K562 (cell line): ENCODE measurements at regions not wholly inside any gene's neighbourhood (a gene's known extent, or its start where the extent isn't known, plus 50 kb on each side); places are given as distances from the start of the nearest gene placed in this dataset.

Experiments
- ATAC-seq: fragments of 200-7000 bp; cut with Tn5 transposase; 3 replicates; pipeline ENCODE4 v1.9.1; 2020; ENCODE audit warnings: moderate library complexity
- BruUV-seq: library from RNA; stranded (reverse); fragments of 400-500 nt; replicated peaks from 2 replicates; lab custom pipeline; 2021; lab: Mats Ljungman, UMichigan
- CTCF ChIA-PET: fragments of 300-600 bp; formaldehyde crosslinking; extraction: SDS; loops from one replicate; lab custom pipeline; 2021; ENCODE audit warnings: low intra/inter-chr PET ratio; lab: Yijun Ruan, JAX
- POLR2A ChIA-PET: fragments of 300-600, 350-650 bp; sonication (Branson Sonifier 250); formaldehyde crosslinking; extraction: SDS; loops from one replicate; lab custom pipeline; 2021; ENCODE audit warnings: antibody characterized with exemption, inconsistent platforms; lab: Yijun Ruan, JAX
- DNase-seq, 4 experiments: peaks; one replicate each; pipeline versions ENCODE4 v3.0.0 to v3.0.0-alpha.2; 2011 to 2018; ENCODE audit warnings: low spot score in 3 of 4, mixed read lengths in 3 of 4; ENCODE audit errors: extremely low read depth in 1 of 4
- FAIRE-seq: peaks from 2 replicates; lab custom pipeline; 2011; peaks lifted over from hg19 to GRCh38; lab: Jason Lieb, UNC
- H2AFZ ChIP-seq: 2 replicates; pipeline ENCODE4 v1.6.0; 2011; ENCODE audit warnings: low read depth, low read length, control low read depth, inconsistent platforms
- H3K27ac ChIP-seq: fragments of 200-600 bp; 3 replicates; pipeline ENCODE4 v1.8.0; 2011; ENCODE audit warnings: low read depth, mild to moderate bottlenecking, control low read depth, inconsistent platforms, low read length, moderate library complexity, mixed read lengths; ENCODE audit errors: extremely low read depth
- H3K27me3 ChIP-seq, 2 experiments: fragments of 300-600 bp in 1 of 2; 2 replicates in 1 of 2; 3 replicates in 1 of 2; pipeline versions ENCODE4 v1.6.0 to v1.8.0; 2011; ENCODE audit warnings: inconsistent platforms in 2 of 2, low read length in 2 of 2, mild to moderate bottlenecking in 1 of 2, mixed read lengths in 1 of 2, moderate library complexity in 1 of 2; ENCODE audit not compliant: control insufficient read depth in 2 of 2, insufficient read depth in 2 of 2
- H3K36me3 ChIP-seq: fragments of 300-600 bp; 3 replicates; pipeline ENCODE4 v1.8.0; 2011; ENCODE audit warnings: mild to moderate bottlenecking, low read length, inconsistent platforms; ENCODE audit not compliant: control insufficient read depth, insufficient read depth
- H3K4me1 ChIP-seq, 2 experiments: fragments of 200-600 bp in 1 of 2; replicated peaks in 1 of 2; 2 replicates in 1 of 2; 3 replicates in 1 of 2; pipeline versions ENCODE4 v1.5.1 to v1.8.0; 2011; ENCODE audit warnings: inconsistent platforms in 2 of 2, low read length in 2 of 2, mild to moderate bottlenecking in 1 of 2, mixed read lengths in 1 of 2, moderate library complexity in 1 of 2; ENCODE audit not compliant: control insufficient read depth in 2 of 2, insufficient read depth in 2 of 2
- H3K4me2 ChIP-seq: 2 replicates; pipeline ENCODE4 v1.6.1; 2011; ENCODE audit warnings: low read length, control low read depth, inconsistent platforms, mixed read lengths; ENCODE audit not compliant: insufficient read depth
- H3K4me3 ChIP-seq: fragments of 200-600 bp; sonication (generic), shearing (Covaris generic); 2 replicates; pipeline ENCODE4 v1.5.1; 2016; ENCODE audit warnings: control low read depth, inconsistent platforms
- H3K79me2 ChIP-seq: fragments of 200-600 bp; 3 replicates; pipeline ENCODE4 v1.8.0; 2011; ENCODE audit warnings: low read length, inconsistent platforms; ENCODE audit not compliant: control insufficient read depth, insufficient read depth
- H3K9ac ChIP-seq, 2 experiments: 2 replicates each; pipeline versions ENCODE4 v1.6.0 to v1.6.1; 2011; ENCODE audit warnings: low read depth in 2 of 2, low read length in 2 of 2, control low read depth in 1 of 2, inconsistent platforms in 1 of 2, mild to moderate bottlenecking in 1 of 2, mixed read lengths in 1 of 2; ENCODE audit not compliant: insufficient read depth in 1 of 2
- H3K9me1 ChIP-seq: one replicate; pipeline ENCODE4 v1.6.0; 2011; ENCODE audit warnings: inconsistent platforms, mild to moderate bottlenecking, low read length, moderate library complexity; ENCODE audit not compliant: control insufficient read depth, insufficient read depth
- H3K9me3 ChIP-seq: replicated peaks from 2 replicates; pipeline ENCODE4 v1.5.1; 2011; ENCODE audit warnings: low read depth, low read length, inconsistent platforms; ENCODE audit not compliant: control insufficient read depth, insufficient read depth
- H4K20me1 ChIP-seq: replicated peaks from 2 replicates; pipeline ENCODE4 v1.6.1; 2011; ENCODE audit warnings: low read length, inconsistent platforms, mixed read lengths; ENCODE audit not compliant: control insufficient read depth, insufficient read depth
- EP400 ChIP-seq: fragments of 450-650 bp; IDR thresholded peaks from 2 replicates; pipeline ENCODE4 v1.6.1; 2017; ENCODE audit warnings: antibody characterized with exemption, mild to moderate bottlenecking, moderate library complexity
- HMGN3 ChIP-seq: IDR thresholded peaks from 2 replicates; pipeline ENCODE4 v1.6.1; 2011; ENCODE audit warnings: borderline replicate concordance, low read depth, mild to moderate bottlenecking, mixed read lengths, low read length; ENCODE audit not compliant: insufficient read length; ENCODE audit errors: extremely low read depth
- HSF4 ChIP-seq: fragments of 250-450 bp; sonication (Bioruptor Pico); IDR thresholded peaks from 2 replicates; pipeline ENCODE4 v2.1.2; 2022; ENCODE audit warnings: mild to moderate bottlenecking, moderate library complexity, borderline replicate concordance
- KDM4B ChIP-seq, 2 experiments: fragments of 450-650 bp in 1 of 2; sonication (generic) in 1 of 2; IDR thresholded peaks; 2 replicates each; pipeline ENCODE4 v1.6.1; 2016 to 2017; ENCODE audit warnings: borderline replicate concordance in 2 of 2, antibody characterized with exemption in 1 of 2, low read depth in 1 of 2, mild to moderate bottlenecking in 1 of 2
- KLF16 ChIP-seq: IDR thresholded peaks from 2 replicates; pipeline ENCODE4 v1.6.1; 2016; ENCODE audit warnings: antibody characterized with exemption
- NFIC ChIP-seq: fragments of 450-650 bp; IDR thresholded peaks from 2 replicates; pipeline ENCODE4 v1.6.1; 2017; ENCODE audit warnings: mild to moderate bottlenecking, inconsistent platforms
- PBX2 ChIP-seq, 2 experiments: IDR thresholded peaks in 1 of 2; conservative IDR thresholded peaks in 1 of 2; 2 replicates each; pipeline ENCODE4 v1.6.1; 2016; ENCODE audit warnings: low read depth in 2 of 2, mild to moderate bottlenecking in 1 of 2, missing compliant biosample characterization in 1 of 2, missing genetic modification characterization in 1 of 2, moderate library complexity in 1 of 2
- PHB2 ChIP-seq: fragments of 450-650 bp; IDR thresholded peaks from 2 replicates; pipeline ENCODE4 v1.6.1; 2017; ENCODE audit warnings: low read depth
- PML ChIP-seq: IDR thresholded peaks from 2 replicates; pipeline ENCODE4 v1.6.1; 2012; ENCODE audit warnings: low read length, inconsistent platforms
- POU5F1 ChIP-seq: fragments of 150-350 bp; IDR thresholded peaks from 2 replicates; pipeline ENCODE4 v1.6.1; 2014; ENCODE audit warnings: borderline replicate concordance, low read length, low read depth, mild to moderate bottlenecking; ENCODE audit not compliant: partially characterized antibody
- SREBF2 ChIP-seq: sonication (generic); formaldehyde crosslinking; IDR thresholded peaks from 2 replicates; pipeline ENCODE4 v1.4.0; 2020; ENCODE audit warnings: mild to moderate bottlenecking, missing genetic modification reagents
- TCFL5 ChIP-seq: fragments of 250-450 bp; sonication (Bioruptor Pico); conservative IDR thresholded peaks from 2 replicates; pipeline ENCODE4 v1.6.1; 2021; ENCODE audit warnings: mild to moderate bottlenecking, moderate library complexity, matching md5 sums
- TFAP4 ChIP-seq: sonication (generic); formaldehyde crosslinking; IDR thresholded peaks from 2 replicates; pipeline ENCODE4 v1.8.0; 2022; ENCODE audit warnings: missing genetic modification reagents, mild to moderate bottlenecking, moderate library complexity, borderline replicate concordance
- ZHX1 ChIP-seq: fragments of 150-350 bp; conservative IDR thresholded peaks from 2 replicates; pipeline ENCODE4 v1.6.1; 2014; ENCODE audit warnings: low read length
- ZNF134 ChIP-seq: fragments of 250-450 bp; sonication (Bioruptor Pico); conservative IDR thresholded peaks from 2 replicates; pipeline ENCODE4 v1.4.0; 2020
- ZNF57 ChIP-seq: fragments of 450-650 bp; formaldehyde crosslinking; IDR thresholded peaks from 2 replicates; pipeline ENCODE4 v1.4.0; 2020; ENCODE audit warnings: mild to moderate bottlenecking, moderate library complexity
- WGBS: fragments of 100-300 bp; shearing (Covaris generic); methylation state at CpG from one replicate; pipeline ENCODE4 v1.1.6; 2016; ENCODE audit warnings: low coverage, mixed read lengths; ENCODE audit not compliant: insufficient coverage; ENCODE audit errors: missing lambda C conversion rate; 5-methylcytosine and 5-hydroxymethylcytosine counted together
- in situ Hi-C: fragments of 300-500 bp; cut with MboI; formaldehyde crosslinking; loops from 4 replicates; pipeline ENCODE4 v1.15.0; 2018; ENCODE audit warnings: inconsistent platforms, mixed read lengths
- intact Hi-C: fragments of 100-400 bp; cut with micrococcal nuclease; formaldehyde crosslinking; loops from 2 replicates; pipeline ENCODE4 v1.14.2; 2022

- WGBS, result 0% methylated on average over 3 of the region's 3 CpGs
- DNase-seq, result no peak
- Histone ChIP-seq H3K27me3 (no peaks in the 10 kb centered on the region), H2AFZ (no peak overlapping the region), H3K9me1 (no peaks in the 10 kb centered on the region), H3K9me3 (peaks cover 2% of the 10 kb centered on the region; the same call in 1 of the 2 replicates), H3K27ac (no peak overlapping the region), H3K4me1 (no peaks in the 10 kb centered on the region), H4K20me1 (no peaks in the 10 kb centered on the region), H3K4me3 (no peak overlapping the region), H3K36me3 (no peaks in the 10 kb centered on the region), H3K9ac (no peak overlapping the region), H3K4me2 (no peak overlapping the region), H3K79me2 (no peaks in the 10 kb centered on the region)
- FAIRE-seq, result no peak
- intact Hi-C loops (no loop called here), in situ Hi-C loops (no loop called here)
- ChIA-PET POLR2A (no interaction called here), CTCF (no interaction called here)
- no TSS peak for BruUV-seq
- ATAC-seq, result no peak
- TF ChIP-seq PBX2 (CRISPR knock-in tag; IDR thresholded peaks at IDR 0.05; ENCODE audit: low read depth) (no peak), PBX2 (tag; conservative IDR thresholded peaks at IDR 0.05; ENCODE audit: low read depth) (no peak), TFAP4 (no peak), PML (no peak), TCFL5 (CRISPR knock-in tag) (no peak), PHB2 (no peak), NFIC (no peak), HMGN3 (no peak), SREBF2 (CRISPR knock-in tag) (no peak), EP400 (no peak), ZNF57 (CRISPR knock-in tag) (no peak), POU5F1 (no peak), ZNF134 (CRISPR knock-in tag) (no peak), HSF4 (CRISPR knock-in tag) (no peak), KLF16 (no peak), ZHX1 (no peak), KDM4B (IDR thresholded peaks at IDR 0.05; ENCODE audit: borderline replicate concordance in 2 of 2, low read depth in 1 of 2) (no peak)
Observed at GRCh38 chr20:55365745-55366144, 639.6 kb downstream of the CBLN4 start.
